Parathyroid adenoma (tissue), 2 donors: ENCODE measurements at regions not wholly inside any gene's neighbourhood (a gene's known extent, or its start where the extent isn't known, plus 50 kb on each side); places are given as distances from the start of the nearest gene placed in this dataset.

Source experiments
- H2AFZ ChIP-seq: fragments of 300-600 bp; sonication (generic); one replicate; pipeline ENCODE4 v1.7.0; 2017; ENCODE audit warnings: antibody characterized with exemption, mild to moderate bottlenecking
- H3K27ac ChIP-seq: fragments of 300-600 bp; sonication (generic); one replicate; pipeline ENCODE4 v1.7.0; 2017
- H3K27me3 ChIP-seq: fragments of 300-600 bp; sonication (generic); one replicate; pipeline ENCODE4 v1.7.0; 2017; ENCODE audit warnings: low read length; ENCODE audit not compliant: control insufficient read depth, insufficient read depth
- H3K36me3 ChIP-seq: fragments of 300-600 bp; sonication (generic); one replicate; pipeline ENCODE4 v1.7.0; 2017; ENCODE audit warnings: low read length; ENCODE audit not compliant: control insufficient read depth, insufficient read depth
- H3K4me1 ChIP-seq: fragments of 300-600 bp; sonication (generic); one replicate; pipeline ENCODE4 v1.7.0; 2017; ENCODE audit warnings: control low read depth
- H3K4me2 ChIP-seq: fragments of 300-600 bp; sonication (generic); one replicate; pipeline ENCODE4 v1.7.0; 2017; ENCODE audit warnings: low read length
- H3K4me3 ChIP-seq: fragments of 300-600 bp; sonication (generic); one replicate; pipeline ENCODE4 v1.7.0; 2017; ENCODE audit warnings: low read depth, low read length
- H3K79me2 ChIP-seq: fragments of 300-600 bp; sonication (generic); one replicate; pipeline ENCODE4 v1.7.0; 2017; ENCODE audit warnings: control low read depth
- H3K9ac ChIP-seq: fragments of 300-600 bp; sonication (generic); one replicate; pipeline ENCODE4 v1.7.0; 2017; ENCODE audit warnings: mild to moderate bottlenecking
- H3K9me3 ChIP-seq: fragments of 300-600 bp; sonication (generic); one replicate; pipeline ENCODE4 v1.7.0; 2017; ENCODE audit warnings: low read length; ENCODE audit not compliant: control insufficient read depth
- CTCF ChIP-seq: fragments of 300-600 bp; sonication (generic); IDR thresholded peaks from one replicate; pipeline ENCODE4 v1.7.0; 2017; ENCODE audit warnings: antibody characterized with exemption, mild to moderate bottlenecking
- donor health status: primary hyperparathyroidism.

GRCh38 chr12:114936148-114937079 lies 252.4 kb upstream of the TBX3 start:
- Histone ChIP-seq H3K27ac (no peak overlapping the region), H2AFZ (no peak overlapping the region), H3K9ac (no peak overlapping the region), H3K4me2 (no peak overlapping the region), H3K4me1 (no peaks in the 10 kb centered on the region), H3K9me3 (no peaks in the 10 kb centered on the region), H3K36me3 (no peaks in the 10 kb centered on the region), H3K4me3 (no peak overlapping the region), H3K79me2 (no peaks in the 10 kb centered on the region), H3K27me3 (no peaks in the 10 kb centered on the region)
- TF ChIP-seq CTCF = no peak

- no peaks in the 10 kb centered on the region for H3K27me3 ChIP-seq
- no peak overlapping the region for H3K9ac ChIP-seq
- H3K9me3 ChIP-seq = no peaks in the 10 kb centered on the region
- H3K36me3 ChIP-seq = no peaks in the 10 kb centered on the region
- no peak overlapping the region for H3K4me2 ChIP-seq
- no peaks in the 10 kb centered on the region for H3K79me2 ChIP-seq
- H2AFZ ChIP-seq = no peak overlapping the region
- H3K4me3 ChIP-seq = no peak overlapping the region
- TF ChIP-seq CTCF = no peak
- H3K4me1 ChIP-seq = no peaks in the 10 kb centered on the region
- H3K27ac ChIP-seq = no peak overlapping the region
Observed at GRCh38 chr12:114935658-114936057, 251.7 kb upstream of the TBX3 start.

- H3K4me1 ChIP-seq = no peaks in the 10 kb centered on the region
- no peaks in the 10 kb centered on the region for H3K79me2 ChIP-seq
- no peak overlapping the region for H2AFZ ChIP-seq
- no peaks in the 10 kb centered on the region for H3K36me3 ChIP-seq
- TF ChIP-seq CTCF = no peak
- no peak overlapping the region for H3K4me3 ChIP-seq
- H3K4me2 ChIP-seq = no peak overlapping the region
- H3K27ac ChIP-seq = no peak overlapping the region
- no peak overlapping the region for H3K9ac ChIP-seq
- H3K9me3 ChIP-seq = no peaks in the 10 kb centered on the region
- H3K27me3 ChIP-seq = no peaks in the 10 kb centered on the region
Observed at GRCh38 chr12:114933428-114934160, 249.6 kb upstream of the TBX3 start.

GRCh38 chr12:114932806-114933205 lies 248.8 kb upstream of the TBX3 start:
- no peaks in the 10 kb centered on the region for H3K36me3 ChIP-seq
- TF ChIP-seq CTCF = no peak
- H2AFZ ChIP-seq = no peak overlapping the region
- H3K27me3 ChIP-seq = no peaks in the 10 kb centered on the region
- no peaks in the 10 kb centered on the region for H3K79me2 ChIP-seq
- no peak overlapping the region for H3K4me2 ChIP-seq
- H3K9me3 ChIP-seq = no peaks in the 10 kb centered on the region
- H3K27ac ChIP-seq = no peak overlapping the region
- no peak overlapping the region for H3K9ac ChIP-seq
- H3K4me3 ChIP-seq = no peak overlapping the region
- H3K4me1 ChIP-seq = no peaks in the 10 kb centered on the region
